GM19324 (cell line): ENCODE measurements at regions not wholly inside any gene's neighbourhood (a gene's known extent, or its start where the extent isn't known, plus 50 kb on each side); places are given as distances from the start of the nearest gene placed in this dataset.
"Not testable (repeated sequence)": the region's sequence is repeated elsewhere in the genome, so short reads cannot be mapped to it uniquely, and the experiment has no call there.

Experiments
- ATAC-seq: cut with Tn5 transposase; IDR thresholded peaks from one replicate; pipeline ENCODE4 v1.9.1; 2021; ENCODE audit warnings: mild to moderate bottlenecking, moderate library complexity; ENCODE audit not compliant: unreplicated experiment, low FRiP score

DNA sequence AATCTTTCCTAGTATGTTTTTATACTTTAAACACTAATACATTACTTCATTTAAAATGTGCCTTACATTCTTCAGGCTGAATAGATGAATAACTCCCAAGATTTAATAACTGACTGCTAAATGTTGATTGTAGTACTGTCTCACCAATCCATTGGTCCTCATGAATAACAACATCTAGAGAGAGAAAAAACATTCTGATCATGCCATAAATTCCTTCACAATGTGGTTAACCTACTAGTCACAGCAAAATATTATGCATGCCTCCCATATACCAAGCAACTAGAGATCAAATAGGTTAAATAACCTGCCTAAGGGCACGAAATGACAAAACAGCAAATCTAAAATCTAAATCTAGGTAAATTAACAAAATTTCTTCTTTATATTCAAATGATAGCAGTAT lies 66.2 kb downstream of the SYT15 start:
- not testable (repeated sequence) for ATAC-seq

DNA sequence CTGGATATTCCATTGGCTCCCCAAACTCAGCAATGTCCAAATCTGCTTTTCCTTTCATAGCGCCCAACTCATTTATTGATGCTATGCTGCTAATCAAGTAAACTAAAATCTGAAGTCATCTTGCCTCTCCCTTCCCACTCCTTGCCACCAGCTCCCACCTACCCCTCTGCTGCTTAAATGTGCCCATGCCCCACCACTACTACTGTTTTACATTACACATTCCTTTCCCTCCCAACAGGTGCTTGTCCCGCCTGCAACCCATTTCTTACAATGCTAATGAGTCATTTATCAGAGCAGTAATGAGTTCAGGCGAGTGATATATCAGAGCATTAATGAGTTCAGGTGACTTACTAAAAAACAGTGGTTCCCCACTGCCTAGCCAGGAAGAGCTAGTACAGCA lies 67.2 kb downstream of the SYT15 start:
- ATAC-seq = not testable (repeated sequence)

DNA sequence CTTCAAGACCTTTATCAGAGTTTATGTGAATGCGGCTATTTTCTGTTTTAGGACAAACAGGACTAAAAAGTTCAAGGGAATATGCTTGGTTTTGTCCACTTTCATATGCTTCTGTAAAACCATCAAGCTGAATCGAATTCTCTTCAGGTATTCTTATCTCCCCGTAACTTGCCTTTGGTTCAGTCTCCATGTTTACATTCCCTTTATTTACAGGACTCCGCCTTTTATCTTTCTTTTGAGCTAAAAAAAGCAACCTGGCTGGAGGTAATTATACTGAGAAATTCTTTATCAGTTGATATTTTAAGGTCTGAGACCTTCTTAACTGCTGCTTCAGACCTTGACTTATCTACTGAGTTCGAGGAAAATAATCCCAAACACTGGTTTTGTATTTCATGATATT lies 72.0 kb downstream of the SYT15 start:
- ATAC-seq = not testable (repeated sequence)

- ATAC-seq = not testable (repeated sequence)
Measured at GRCh38 chr10:46657437-46657836, 78.5 kb downstream of the SYT15 start.

DNA sequence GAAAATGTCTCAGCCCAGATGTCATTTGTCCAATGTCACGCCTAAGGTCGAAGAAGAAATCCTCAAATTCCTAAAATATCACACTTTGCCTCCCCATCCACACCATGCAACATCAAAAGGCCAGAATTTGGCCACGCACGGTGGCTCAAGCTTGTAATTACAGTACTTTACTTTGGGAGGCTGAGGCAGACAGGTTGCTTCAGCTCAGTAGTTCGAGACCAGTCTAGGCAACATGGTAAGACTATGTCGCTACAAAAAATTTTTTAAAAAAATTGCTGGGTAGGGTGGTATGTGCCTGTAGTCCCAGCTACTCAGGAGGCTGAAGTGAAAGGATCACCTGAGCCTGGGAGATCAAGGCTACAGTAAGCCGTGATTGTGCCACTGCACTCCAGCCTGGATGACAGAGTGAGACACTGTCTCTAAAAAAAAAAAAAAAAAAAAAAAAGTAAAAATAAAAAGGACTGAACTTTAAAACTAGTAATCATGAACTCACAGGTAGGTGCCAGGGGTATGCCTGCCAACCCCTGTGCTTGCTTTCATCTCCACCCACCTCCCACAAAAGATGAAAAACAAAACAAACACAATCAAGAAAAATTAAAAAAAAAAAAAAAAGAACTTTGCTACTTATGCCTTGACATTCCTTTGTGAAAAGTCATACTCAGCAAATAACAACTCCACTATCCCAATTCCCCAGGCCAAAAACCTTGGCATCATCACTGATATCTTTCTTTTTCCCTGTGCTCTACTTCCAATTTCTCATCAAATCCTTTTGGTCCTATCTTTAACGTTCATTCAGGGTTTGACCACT lies 81.3 kb downstream of the SYT15 start:
- ATAC-seq = not testable (repeated sequence)

- ATAC-seq = not testable (repeated sequence)
Measured at GRCh38 chr10:46660835-46661164, 81.9 kb downstream of the SYT15 start.

DNA sequence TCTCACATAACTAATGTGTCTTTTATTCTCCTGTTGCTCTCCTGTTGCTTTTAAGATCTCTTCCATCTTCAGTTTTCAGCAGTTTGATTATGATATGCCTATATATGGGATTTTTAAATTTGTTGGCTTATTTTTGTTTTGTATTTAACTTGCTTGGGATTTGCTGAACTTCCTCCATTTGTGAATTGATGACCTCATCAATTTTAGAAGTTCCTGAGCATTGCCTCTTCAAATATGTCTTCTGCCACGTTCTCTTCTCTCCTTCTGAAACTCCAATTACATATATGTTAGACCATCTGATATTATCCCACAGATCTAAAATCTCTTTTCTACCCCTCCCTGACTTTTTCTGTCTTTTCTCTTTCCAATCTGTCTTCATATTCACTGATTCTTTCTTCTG lies 86.6 kb downstream of the SYT15 start:
- ATAC-seq = not testable (repeated sequence)

GRCh38 chr10:46668357-46668997 lies 89.5 kb downstream of the SYT15 start:
- ATAC-seq = not testable (repeated sequence)

DNA sequence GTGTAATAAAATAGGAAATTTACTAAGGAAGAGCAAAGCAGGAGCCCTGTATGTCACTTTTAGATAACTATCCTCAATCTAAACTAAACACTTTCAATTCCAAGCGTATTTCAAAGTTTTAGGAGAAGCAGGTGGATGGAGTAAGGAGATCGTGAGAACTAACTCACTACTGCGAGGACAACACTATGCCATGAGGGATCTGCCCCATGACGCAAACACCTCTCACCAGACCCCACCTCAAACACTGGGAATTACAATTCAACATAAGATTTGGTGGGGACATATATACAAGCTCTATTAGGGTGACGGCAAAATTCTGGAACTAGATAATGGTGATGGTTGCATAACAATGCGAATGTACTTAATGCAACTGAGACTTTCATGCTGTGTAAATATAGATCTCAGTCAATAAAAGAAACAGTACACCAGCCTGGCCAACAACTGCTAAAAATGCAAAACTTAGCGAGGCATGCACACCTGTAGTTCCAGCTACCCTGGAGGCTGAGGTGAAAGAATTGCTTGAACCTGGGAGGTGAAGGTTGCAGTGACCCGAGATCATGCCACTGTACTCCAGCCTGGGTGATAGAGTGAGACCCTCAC lies 99.0 kb downstream of the SYT15 start:
- not testable (repeated sequence) for ATAC-seq

GRCh38 chr10:46691397-46691796 lies 112.5 kb downstream of the SYT15 start:
- not testable (repeated sequence) for ATAC-seq

DNA sequence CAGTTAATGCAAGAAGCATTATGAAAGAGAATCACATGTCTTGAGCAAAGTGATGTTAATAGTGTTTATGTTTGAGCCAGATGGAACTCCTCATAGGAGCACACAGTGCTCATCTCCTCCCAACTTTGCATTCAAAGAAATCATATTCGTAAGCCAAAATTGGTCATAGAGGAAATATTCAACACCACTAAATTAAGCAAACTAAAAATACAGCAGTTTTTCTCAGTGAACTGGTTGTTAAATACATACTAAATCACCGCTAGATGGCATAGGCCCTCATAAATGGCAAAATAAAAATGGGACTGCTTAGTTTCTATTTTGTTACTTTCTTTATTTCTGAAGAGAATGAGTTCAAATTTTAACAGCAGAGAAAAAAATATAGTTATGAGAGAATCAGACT lies 114.3 kb downstream of the SYT15 start:
- ATAC-seq = not testable (repeated sequence)

DNA sequence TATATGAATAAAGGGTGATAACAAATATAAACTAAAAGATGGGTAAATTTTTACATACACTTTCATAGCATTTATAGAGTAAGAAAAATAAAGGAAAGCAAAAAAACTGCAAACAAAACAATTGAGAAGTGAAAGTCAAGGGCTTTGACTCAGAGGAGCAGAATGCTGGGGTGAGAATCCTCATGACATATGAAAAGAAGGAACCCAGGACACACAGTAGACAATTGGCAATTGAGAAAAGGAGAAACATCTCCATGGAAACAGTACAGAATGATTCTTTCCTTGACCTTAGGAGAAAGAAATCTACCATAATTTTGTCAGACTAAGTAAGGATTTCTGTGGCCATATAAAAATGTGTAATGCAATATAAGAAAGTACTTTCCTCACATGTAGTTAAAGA lies 138.3 kb downstream of the SYT15 start:
- ATAC-seq = not testable (repeated sequence)

- ATAC-seq = not testable (repeated sequence)
Measured at GRCh38 chr10:46718014-46718413, 139.1 kb downstream of the SYT15 start.

GRCh38 chr10:46720386-46720785 lies 141.5 kb downstream of the SYT15 start:
- not testable (repeated sequence) for ATAC-seq

- ATAC-seq = not testable (repeated sequence)
Measured at GRCh38 chr10:46720811-46721518, 142.0 kb downstream of the SYT15 start.

DNA sequence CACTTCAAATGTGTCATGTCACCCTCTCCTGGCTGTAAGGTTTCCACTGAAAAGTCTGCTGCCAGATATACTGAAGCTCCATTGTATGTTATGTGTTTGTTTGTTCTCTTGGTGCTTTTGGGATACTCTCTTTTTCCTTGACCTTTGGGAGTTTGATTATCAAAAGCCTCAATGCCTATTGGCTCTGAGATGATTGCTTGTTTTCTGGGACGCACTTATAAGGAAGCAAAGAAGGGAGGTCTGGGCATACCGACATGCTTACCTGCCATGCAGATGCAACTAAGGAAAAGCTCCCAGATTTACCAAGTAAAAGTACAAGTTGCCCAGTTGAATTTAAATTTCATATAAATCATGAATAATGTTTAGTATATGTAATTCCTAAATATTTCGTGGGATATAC lies 145.3 kb downstream of the SYT15 start:
- ATAC-seq = not testable (repeated sequence)

- not testable (repeated sequence) for ATAC-seq
Measured at GRCh38 chr10:46728359-46728758, 149.4 kb downstream of the SYT15 start.

GRCh38 chr10:46730729-46731128 lies 151.8 kb downstream of the SYT15 start:
- not testable (repeated sequence) for ATAC-seq

GRCh38 chr10:46733635-46734261 lies 154.8 kb downstream of the SYT15 start:
- ATAC-seq = not testable (repeated sequence)

DNA sequence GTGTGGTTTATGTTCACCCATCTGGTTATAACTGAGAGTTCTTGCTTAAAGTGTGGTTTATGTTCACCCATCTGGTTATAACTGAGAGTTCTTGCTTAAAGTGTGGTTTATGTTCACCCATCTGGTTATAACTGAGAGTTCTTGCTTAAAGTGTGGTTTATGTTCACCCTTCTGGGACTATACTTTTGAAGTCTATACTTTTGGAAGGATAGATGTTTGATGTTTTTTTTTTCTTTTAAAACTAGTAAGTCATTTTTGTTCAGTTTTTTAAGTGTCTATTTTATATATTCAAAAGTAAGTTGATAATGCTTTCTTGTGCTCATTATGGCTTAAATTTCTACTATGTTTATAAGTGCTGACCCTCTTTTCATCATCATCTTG lies 155.3 kb downstream of the SYT15 start:
- ATAC-seq = not testable (repeated sequence)
